ENCODE measurements at regions not wholly inside any gene's neighbourhood (a gene's known extent, or its start where the extent isn't known, plus 50 kb on each side); places are given as distances from the start of the nearest gene placed in this dataset.
"Not testable (repeated sequence)": the region's sequence is repeated elsewhere in the genome, so short reads cannot be mapped to it uniquely, and the experiment has no call there.

- TF ChIP-seq CTCF (IDR thresholded peaks at IDR 0.05; ENCODE audit: low read depth, low read length): no peak
- DNase-seq (ENCODE audit: extremely low read depth, low read depth): no peak
Measured at GRCh38 chr18:15005313-15006130, 257.6 kb downstream of the ANKRD30B start.

GRCh38 chr18:15006616-15007015 lies 258.6 kb downstream of the ANKRD30B start:
- DNase-seq (ENCODE audit: extremely low read depth, low read depth): not testable (repeated sequence)

GRCh38 chr18:15026041-15026440 lies 278.1 kb downstream of the ANKRD30B start:
- not testable (repeated sequence) for DNase-seq (ENCODE audit: extremely low read depth, low read depth)

- peak; percentile 4; the same call in 1 of the 2 replicates for TF ChIP-seq CTCF (IDR thresholded peaks at IDR 0.05; ENCODE audit: low read depth, low read length)
- not testable (repeated sequence) for DNase-seq (ENCODE audit: extremely low read depth, low read depth)
Measured at GRCh38 chr18:15028037-15028436, 280.1 kb downstream of the ANKRD30B start.

- not testable (repeated sequence) for DNase-seq (ENCODE audit: extremely low read depth, low read depth)
Measured at GRCh38 chr18:15060279-15060880, 312.4 kb downstream of the ANKRD30B start.

GRCh38 chr18:15061289-15061896 lies 313.4 kb downstream of the ANKRD30B start:
- not testable (repeated sequence) for DNase-seq (ENCODE audit: extremely low read depth, low read depth)

- DNase-seq (ENCODE audit: extremely low read depth, low read depth): not testable (repeated sequence)
Measured at GRCh38 chr18:15066434-15066833, 318.5 kb downstream of the ANKRD30B start.

GRCh38 chr18:15071311-15071710 lies 323.3 kb downstream of the ANKRD30B start:
- not testable (repeated sequence) for DNase-seq (ENCODE audit: extremely low read depth, low read depth)

Data from AG09319 (cell line).